HFFc6 (cell line): ENCODE measurements at regions not wholly inside any gene's neighbourhood (a gene's known extent, or its start where the extent isn't known, plus 50 kb on each side); places are given as distances from the start of the nearest gene placed in this dataset.

ENCODE experiments used
- DNase-seq: peaks from one replicate; pipeline ENCODE4 v3.0.0-alpha.2; 2018
- H3K27ac Mint-ChIP-seq: 2 replicates; pipeline ENCODE4 v1.8.0; 2020; ENCODE audit warnings: mild to moderate bottlenecking, mixed read lengths
- H3K27me3 Mint-ChIP-seq: 2 replicates; pipeline ENCODE4 v1.8.0; 2021; ENCODE audit warnings: mild to moderate bottlenecking, moderate library complexity, mixed read lengths; ENCODE audit not compliant: insufficient read depth
- H3K36me3 Mint-ChIP-seq: 2 replicates; pipeline ENCODE4 v1.8.0; 2021; ENCODE audit warnings: low read depth, mixed read lengths
- H3K4me1 Mint-ChIP-seq: 2 replicates; pipeline ENCODE4 v1.8.0; 2020; ENCODE audit warnings: low read depth, mixed read lengths
- H3K4me3 Mint-ChIP-seq: 2 replicates; pipeline ENCODE4 v1.8.0; 2020; ENCODE audit warnings: mild to moderate bottlenecking, moderate library complexity, mixed read lengths
- H3K9me3 Mint-ChIP-seq: 2 replicates; pipeline ENCODE4 v1.8.0; 2020; ENCODE audit warnings: mild to moderate bottlenecking, mixed read lengths
- CTCF ChIP-seq: fragments of 200-600 bp; sonication (generic); IDR thresholded peaks from 2 replicates; pipeline ENCODE4 v1.5.0; 2021; ENCODE audit warnings: antibody characterized with exemption, mild to moderate bottlenecking

- H3K4me1 Mint-ChIP-seq = no peaks in the 10 kb centered on the region
- H3K36me3 Mint-ChIP-seq = no peaks in the 10 kb centered on the region
- no peaks in the 10 kb centered on the region for H3K9me3 Mint-ChIP-seq
- peaks cover 5% of the 10 kb centered on the region for H3K27me3 Mint-ChIP-seq
- no peak overlapping the region for H3K4me3 Mint-ChIP-seq
- DNase-seq = no peak
- H3K27ac Mint-ChIP-seq = no peak overlapping the region
- TF ChIP-seq CTCF = no peak
These were observed 73.0 kb downstream of the TFPI2 start for GRCh38 chr7:93817526-93817925.

- Mint-ChIP-seq H3K4me3 (no peak overlapping the region), H3K4me1 (no peaks in the 10 kb centered on the region)
These were observed 73.5 kb downstream of the TFPI2 start for GRCh38 chr7:93817004-93817403.

GRCh38 chr7:93813514-93813913, 77.0 kb downstream of the TFPI2 start:
- Mint-ChIP-seq H3K27ac (no peak overlapping the region), H3K9me3 (no peaks in the 10 kb centered on the region), H3K4me3 (no peak overlapping the region), H3K27me3 (0 out of 2 replicates have a peak, but pooled peaks cover 3% of the 10 kb centered on the region), H3K4me1 (no peaks in the 10 kb centered on the region), H3K36me3 (no peaks in the 10 kb centered on the region)
- no peak for TF ChIP-seq CTCF
- no peak for DNase-seq

More at GRCh38 chr7:93817004-93817403, 73.5 kb downstream of the TFPI2 start:
- Mint-ChIP-seq H3K27me3 (peaks cover 3% of the 10 kb centered on the region), H3K27ac (no peak overlapping the region), H3K36me3 (no peaks in the 10 kb centered on the region), H3K9me3 (no peaks in the 10 kb centered on the region)
- no peak for DNase-seq
- no peak for TF ChIP-seq CTCF

GRCh38 chr7:93812061-93812460, 78.5 kb downstream of the TFPI2 start:
- H3K36me3 Mint-ChIP-seq = no peaks in the 10 kb centered on the region
- H3K9me3 Mint-ChIP-seq = no peaks in the 10 kb centered on the region
- no peak for TF ChIP-seq CTCF
- H3K27me3 Mint-ChIP-seq = no peaks in the 10 kb centered on the region
- no peaks in the 10 kb centered on the region for H3K4me1 Mint-ChIP-seq
- no peak overlapping the region for H3K4me3 Mint-ChIP-seq
- no peak overlapping the region for H3K27ac Mint-ChIP-seq
- no peak for DNase-seq

- Mint-ChIP-seq H3K36me3 (no peaks in the 10 kb centered on the region), H3K4me1 (no peaks in the 10 kb centered on the region), H3K27ac (no peak overlapping the region), H3K9me3 (no peaks in the 10 kb centered on the region), H3K27me3 (no peaks in the 10 kb centered on the region), H3K4me3 (no peak overlapping the region)
- DNase-seq = no peak
- no peak for TF ChIP-seq CTCF
These were observed 79.4 kb downstream of the TFPI2 start for GRCh38 chr7:93811198-93811597.

GRCh38 chr7:93810561-93810960, 80.0 kb downstream of the TFPI2 start:
- no peaks in the 10 kb centered on the region for H3K4me1 Mint-ChIP-seq
- DNase-seq = no peak
- TF ChIP-seq CTCF = no peak

More at GRCh38 chr7:93810561-93810960, 80.0 kb downstream of the TFPI2 start:
- Mint-ChIP-seq H3K4me3 (no peak overlapping the region), H3K27ac (no peak overlapping the region), H3K27me3 (no peaks in the 10 kb centered on the region), H3K9me3 (no peaks in the 10 kb centered on the region), H3K36me3 (no peaks in the 10 kb centered on the region)
